Natural killer cell (primary cell): ENCODE measurements at regions not wholly inside any gene's neighbourhood (a gene's known extent, or its start where the extent isn't known, plus 50 kb on each side); places are given as distances from the start of the nearest gene placed in this dataset.

ENCODE experiments used
- ATAC-seq, 3 donors: fragments of 150-1000 bp in 2 of 3; fragments of 200-7000 bp in 1 of 3; cut with Tn5 transposase; 1 replicate in 1 of 3; 2 replicates in 2 of 3; pipeline ENCODE4 v1.10.0; 2021; ENCODE audit warnings: mild to moderate bottlenecking in 2 of 3, moderate library complexity in 2 of 3
- DNase-seq, 2 donors: peaks; one replicate each; pipeline versions ENCODE4 v3.0.0 to v3.0.0-alpha.2; 2013 to 2021; ENCODE audit warnings: mixed read lengths in 1 of 2
- H3K27ac ChIP-seq: one replicate; pipeline ENCODE4 v1.5.1; 2013; ENCODE audit warnings: mild to moderate bottlenecking, low read length
- H3K27me3 ChIP-seq: one replicate; pipeline ENCODE4 v1.6.1; 2013; ENCODE audit warnings: low read length; ENCODE audit not compliant: control insufficient read depth, insufficient read depth
- H3K36me3 ChIP-seq: one replicate; pipeline ENCODE4 v1.6.1; 2013; ENCODE audit warnings: low read length; ENCODE audit not compliant: control insufficient read depth, insufficient read depth
- H3K4me1 ChIP-seq: one replicate; pipeline ENCODE4 v1.6.1; 2013; ENCODE audit warnings: low read length; ENCODE audit not compliant: control insufficient read depth, insufficient read depth
- H3K4me3 ChIP-seq: one replicate; pipeline ENCODE4 v1.5.1; 2013; ENCODE audit warnings: low read length
- H3K9me3 ChIP-seq: one replicate; pipeline ENCODE4 v1.6.1; 2013; ENCODE audit warnings: low read length; ENCODE audit not compliant: control insufficient read depth, insufficient read depth
- H3K27ac Mint-ChIP-seq, 2 donors: one replicate each; pipeline ENCODE4 v1.8.0; 2022; ENCODE audit warnings: mild to moderate bottlenecking in 2 of 2, mixed read lengths in 2 of 2, moderate library complexity in 1 of 2
- H3K27me3 Mint-ChIP-seq, 2 donors: one replicate each; pipeline ENCODE4 v1.8.0; 2022; ENCODE audit warnings: low read depth in 2 of 2, mixed read lengths in 2 of 2
- H3K36me3 Mint-ChIP-seq: one replicate; pipeline ENCODE4 v1.8.0; 2022; ENCODE audit warnings: mixed read lengths
- H3K4me1 Mint-ChIP-seq, 2 donors: one replicate each; pipeline ENCODE4 v1.8.0; 2022; ENCODE audit warnings: mixed read lengths in 2 of 2
- H3K4me3 Mint-ChIP-seq: one replicate; pipeline ENCODE4 v1.8.0; 2022; ENCODE audit warnings: mild to moderate bottlenecking, moderate library complexity, mixed read lengths
- H3K9me3 Mint-ChIP-seq, 2 donors: one replicate each; pipeline ENCODE4 v1.8.0; 2022; ENCODE audit warnings: mixed read lengths in 2 of 2
- WGBS: methylation state at CpG from one replicate; pipeline ENCODE4 v1.1.7; 2013; ENCODE audit warnings: missing lambda C conversion rate; ENCODE audit not compliant: insufficient coverage; 5-methylcytosine and 5-hydroxymethylcytosine counted together
- intact Hi-C: fragments of 100-400 bp; cut with micrococcal nuclease; formaldehyde crosslinking; loops from one replicate; pipeline ENCODE4 v1.14.2; 2022
- TF ChIP-seq, protein P1 (sequence below): fragments of 200-600 bp; IDR thresholded peaks from one replicate; pipeline ENCODE4 v1.8.0; 2022; ENCODE audit warnings: antibody characterized with exemption

GRCh38 chr10:3499120-3499519 lies 285.9 kb downstream of the KLF6 start:
- H3K9me3 Mint-ChIP-seq = no peaks in the 10 kb centered on the region
- peaks cover 38 to 53% of the 10 kb centered on the region in 2 donors for H3K27me3 Mint-ChIP-seq
- TF ChIP-seq, protein P1, sequence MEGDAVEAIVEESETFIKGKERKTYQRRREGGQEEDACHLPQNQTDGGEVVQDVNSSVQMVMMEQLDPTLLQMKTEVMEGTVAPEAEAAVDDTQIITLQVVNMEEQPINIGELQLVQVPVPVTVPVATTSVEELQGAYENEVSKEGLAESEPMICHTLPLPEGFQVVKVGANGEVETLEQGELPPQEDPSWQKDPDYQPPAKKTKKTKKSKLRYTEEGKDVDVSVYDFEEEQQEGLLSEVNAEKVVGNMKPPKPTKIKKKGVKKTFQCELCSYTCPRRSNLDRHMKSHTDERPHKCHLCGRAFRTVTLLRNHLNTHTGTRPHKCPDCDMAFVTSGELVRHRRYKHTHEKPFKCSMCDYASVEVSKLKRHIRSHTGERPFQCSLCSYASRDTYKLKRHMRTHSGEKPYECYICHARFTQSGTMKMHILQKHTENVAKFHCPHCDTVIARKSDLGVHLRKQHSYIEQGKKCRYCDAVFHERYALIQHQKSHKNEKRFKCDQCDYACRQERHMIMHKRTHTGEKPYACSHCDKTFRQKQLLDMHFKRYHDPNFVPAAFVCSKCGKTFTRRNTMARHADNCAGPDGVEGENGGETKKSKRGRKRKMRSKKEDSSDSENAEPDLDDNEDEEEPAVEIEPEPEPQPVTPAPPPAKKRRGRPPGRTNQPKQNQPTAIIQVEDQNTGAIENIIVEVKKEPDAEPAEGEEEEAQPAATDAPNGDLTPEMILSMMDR = no peak
- no peaks in the 10 kb centered on the region for H3K36me3 ChIP-seq
- no peak overlapping the region for H3K4me3 ChIP-seq
- no peak for DNase-seq
- H3K9me3 ChIP-seq = no peaks in the 10 kb centered on the region
- no peak for ATAC-seq
- no peak overlapping the region for H3K4me3 Mint-ChIP-seq
- H3K27me3 ChIP-seq = no peaks in the 10 kb centered on the region
- no peaks in the 10 kb centered on the region for H3K4me1 Mint-ChIP-seq
- intact Hi-C loops = no loop called here
- H3K36me3 Mint-ChIP-seq = no peaks in the 10 kb centered on the region
- H3K4me1 ChIP-seq = no peaks in the 10 kb centered on the region
- H3K27ac Mint-ChIP-seq = no peak overlapping the region
- 94% methylated on average over 2 of the region's 4 CpGs for WGBS
- H3K27ac ChIP-seq = no peak overlapping the region

GRCh38 chr10:3497581-3497980 lies 287.4 kb downstream of the KLF6 start:
- no peak overlapping the region for H3K4me3 Mint-ChIP-seq
- TF ChIP-seq, protein P1 = no peak
- Histone ChIP-seq H3K27me3 (no peaks in the 10 kb centered on the region), H3K4me1 (no peaks in the 10 kb centered on the region), H3K36me3 (no peaks in the 10 kb centered on the region), H3K27ac (no peak overlapping the region), H3K4me3 (no peak overlapping the region), H3K9me3 (no peaks in the 10 kb centered on the region)
- WGBS = 89% methylated on average over 7 of the region's 7 CpGs
- H3K27ac Mint-ChIP-seq = no peak overlapping the region
- DNase-seq (no peak), ATAC-seq (no peak)
- H3K36me3 Mint-ChIP-seq = no peaks in the 10 kb centered on the region
- intact Hi-C loops = no loop called here
- no peaks in the 10 kb centered on the region for H3K4me1 Mint-ChIP-seq
- no peaks in the 10 kb centered on the region for H3K9me3 Mint-ChIP-seq
- peaks cover 43 to 55% of the 10 kb centered on the region in 2 donors for H3K27me3 Mint-ChIP-seq

GRCh38 chr10:3496138-3496537 lies 288.9 kb downstream of the KLF6 start:
- H3K4me3 Mint-ChIP-seq = no peak overlapping the region
- TF ChIP-seq, protein P1 = no peak
- no peak overlapping the region for H3K27ac Mint-ChIP-seq
- no peaks in the 10 kb centered on the region for H3K9me3 Mint-ChIP-seq
- no peak for ATAC-seq
- H3K4me3 ChIP-seq = no peak overlapping the region
- H3K27me3 Mint-ChIP-seq = peaks cover 43 to 52% of the 10 kb centered on the region in 2 donors
- 92% methylated on average over 7 of the region's 7 CpGs for WGBS
- no peak for DNase-seq
- no peaks in the 10 kb centered on the region for H3K36me3 ChIP-seq
- H3K27ac ChIP-seq = no peak overlapping the region
- H3K4me1 ChIP-seq = no peaks in the 10 kb centered on the region
- no peaks in the 10 kb centered on the region for H3K9me3 ChIP-seq
- no peaks in the 10 kb centered on the region for H3K27me3 ChIP-seq
- intact Hi-C loops = no loop called here
- no peaks in the 10 kb centered on the region for H3K36me3 Mint-ChIP-seq
- no peaks in the 10 kb centered on the region for H3K4me1 Mint-ChIP-seq

DNA sequence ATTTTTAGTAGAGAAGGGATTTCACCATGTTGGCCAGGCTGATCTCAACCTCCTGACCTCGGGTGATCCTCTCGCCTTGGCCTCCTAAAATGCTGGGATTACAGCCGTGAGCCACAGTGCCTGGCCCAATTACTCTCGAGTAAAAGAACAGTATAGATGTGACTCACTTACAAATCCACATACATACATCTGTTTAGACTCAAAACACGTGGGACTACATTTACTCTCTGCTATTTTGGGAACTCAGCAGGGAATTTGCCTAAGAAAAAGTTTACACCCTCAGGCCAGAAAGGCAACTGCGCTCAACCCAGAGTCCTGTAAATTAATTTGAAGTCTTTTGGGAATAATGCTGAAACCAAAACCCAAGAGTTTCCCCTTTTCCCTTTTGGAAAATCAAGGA lies 289.7 kb downstream of the KLF6 start:
- Histone ChIP-seq H3K4me3 (no peak overlapping the region), H3K4me1 (no peaks in the 10 kb centered on the region), H3K9me3 (no peaks in the 10 kb centered on the region), H3K36me3 (no peaks in the 10 kb centered on the region), H3K27me3 (no peaks in the 10 kb centered on the region), H3K27ac (no peak overlapping the region)
- Mint-ChIP-seq H3K27ac (no peak overlapping the region), H3K9me3 (no peaks in the 10 kb centered on the region), H3K4me3 (no peak overlapping the region), H3K27me3 (peaks cover 43 to 52% of the 10 kb centered on the region in 2 donors), H3K4me1 (no peaks in the 10 kb centered on the region), H3K36me3 (no peaks in the 10 kb centered on the region)
- 86% methylated on average over 5 of the region's 6 CpGs for WGBS
- DNase-seq = no peak
- intact Hi-C loops = no loop called here
- TF ChIP-seq, protein P1 = no peak
- ATAC-seq = no peak
